GM12874 (cell line): ENCODE measurements at regions not wholly inside any gene's neighbourhood (a gene's known extent, or its start where the extent isn't known, plus 50 kb on each side); places are given as distances from the start of the nearest gene placed in this dataset.

Source experiments
- CTCF ChIP-seq: IDR thresholded peaks from 2 replicates; pipeline ENCODE4 v1.5.1; 2011; ENCODE audit warnings: low read depth, mild to moderate bottlenecking, control low read depth, low read length, moderate library complexity; ENCODE audit not compliant: insufficient read depth

DNA sequence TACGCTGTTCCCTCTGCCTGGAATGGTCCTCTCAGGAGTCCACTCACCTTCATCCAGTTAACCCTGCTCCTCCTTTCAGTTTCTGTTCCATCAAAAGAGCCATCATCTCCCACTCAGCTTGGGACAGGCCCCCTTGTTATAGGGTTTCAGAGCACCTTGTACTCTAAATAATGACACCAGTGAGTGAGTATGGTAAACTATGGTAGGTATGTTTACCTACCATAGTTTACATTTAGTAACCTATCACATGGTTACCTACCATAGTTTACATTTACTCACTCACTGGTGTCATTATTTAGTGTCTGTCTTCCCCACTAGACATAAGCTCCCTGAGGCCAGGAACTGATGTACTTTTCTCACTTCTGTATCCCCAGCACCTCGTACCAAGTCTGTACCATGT, 130.2 kb upstream of the SESN3 start:
- no peak for TF ChIP-seq CTCF

- TF ChIP-seq CTCF = no peak
Observed at GRCh38 chr11:95360377-95361075, 129.5 kb upstream of the SESN3 start.

GRCh38 chr11:95359756-95360155, 128.8 kb upstream of the SESN3 start:
- no peak for TF ChIP-seq CTCF

GRCh38 chr11:95359341-95359663, 128.3 kb upstream of the SESN3 start:
- TF ChIP-seq CTCF = no peak

DNA sequence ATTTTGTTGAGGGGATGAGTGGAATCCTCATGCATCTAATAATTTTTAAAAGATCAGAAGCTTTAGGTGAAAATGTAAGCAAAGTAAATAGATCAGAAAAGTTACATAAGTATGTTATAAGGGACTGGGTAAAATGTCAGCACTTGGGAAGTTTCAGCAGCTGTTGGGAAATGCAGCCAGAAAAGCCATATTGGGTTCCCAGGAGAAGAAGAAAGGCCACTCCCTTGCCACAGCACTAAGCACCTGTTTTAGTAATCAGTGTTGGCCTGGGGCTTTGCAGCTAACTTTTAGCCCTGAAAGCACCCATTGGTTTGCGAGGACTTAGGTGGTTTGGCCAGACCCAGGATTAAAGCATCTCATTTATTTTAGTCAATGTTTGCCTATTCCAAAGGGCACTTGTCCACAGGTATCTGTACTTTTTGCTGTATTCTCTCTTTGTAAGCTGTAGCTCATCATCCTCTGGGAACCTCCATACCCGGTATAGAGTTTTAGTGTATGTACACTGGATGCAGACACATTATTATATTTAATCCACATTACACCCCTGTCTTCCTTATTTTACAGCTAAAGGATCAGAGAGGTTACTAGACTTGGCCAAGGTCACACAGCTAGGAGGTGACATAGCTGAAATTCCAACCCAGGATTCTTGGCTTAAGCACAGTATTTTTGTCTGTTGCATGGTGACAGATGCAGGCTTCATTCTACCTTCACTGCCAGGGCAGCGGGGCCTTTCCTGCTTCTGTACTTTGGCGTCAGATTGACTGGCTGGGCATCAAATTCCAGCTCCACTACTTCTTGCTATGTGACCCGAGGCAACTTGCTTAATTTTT, 127.7 kb upstream of the SESN3 start:
- no peak for TF ChIP-seq CTCF

DNA sequence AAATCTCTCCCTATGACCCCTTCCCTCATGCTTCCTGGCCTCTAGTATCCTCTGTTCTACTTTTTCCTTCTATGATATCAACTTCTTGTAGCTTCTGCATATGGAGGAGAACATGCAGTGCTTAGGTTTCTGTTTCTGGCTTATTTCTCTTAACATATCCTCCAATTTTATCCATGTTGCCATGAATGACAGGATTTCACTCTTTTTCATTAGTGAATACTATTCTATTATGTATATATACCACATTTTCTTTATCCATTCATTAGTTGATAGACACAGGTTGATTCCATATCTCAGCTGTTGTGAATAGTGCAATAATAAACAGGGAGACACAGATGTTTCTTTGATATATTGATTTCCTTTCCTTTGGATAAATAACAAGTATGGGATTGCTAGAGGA, 123.3 kb upstream of the SESN3 start:
- TF ChIP-seq CTCF = no peak

- TF ChIP-seq CTCF = no peak
Observed at GRCh38 chr11:95353706-95354105, 122.7 kb upstream of the SESN3 start.
